GM13976 (cell line): ENCODE measurements at regions not wholly inside any gene's neighbourhood (a gene's known extent, or its start where the extent isn't known, plus 50 kb on each side); places are given as distances from the start of the nearest gene placed in this dataset.

ENCODE experiments used
- DNase-seq: peaks from one replicate; pipeline ENCODE4 v3.0.0; 2012; ENCODE audit warnings: low spot score
- CTCF ChIP-seq: IDR thresholded peaks from 2 replicates; pipeline ENCODE4 v1.5.1; 2012; ENCODE audit warnings: borderline replicate concordance, mild to moderate bottlenecking; ENCODE audit not compliant: insufficient read depth; ENCODE audit errors: extremely low read depth, missing control alignments, control extremely low read depth
- in situ Hi-C: fragments of 300-500 bp; cut with MboI; formaldehyde crosslinking; loops from one replicate; pipeline ENCODE4 v1.12.0; 2022; ENCODE audit warnings: low sequenced_read_pairs, mixed read lengths, inconsistent platforms; ENCODE audit not compliant: unreplicated experiment

- no peak for TF ChIP-seq CTCF
- DNase-seq = no peak
- in situ Hi-C loops = no loop called here
Measured at GRCh38 chr5:164934039-164934438, 1428.6 kb downstream of the MAT2B start.

GRCh38 chr5:164934561-164934960 lies 1429.1 kb downstream of the MAT2B start:
- in situ Hi-C loops = no loop called here

GRCh38 chr5:164941132-164941531 lies 1435.7 kb downstream of the MAT2B start:
- TF ChIP-seq CTCF = no peak
- in situ Hi-C loops = no loop called here
- no peak for DNase-seq

More at GRCh38 chr5:164934561-164934960, 1429.1 kb downstream of the MAT2B start:
- TF ChIP-seq CTCF = no peak
- DNase-seq = no peak

GRCh38 chr5:164950927-164951326 lies 1445.5 kb downstream of the MAT2B start:
- in situ Hi-C loops = no loop called here
- TF ChIP-seq CTCF = no peak
- DNase-seq = no peak

GRCh38 chr5:164951570-164951969 lies 1446.2 kb downstream of the MAT2B start:
- no peak for TF ChIP-seq CTCF
- in situ Hi-C loops = no loop called here
- no peak for DNase-seq

GRCh38 chr5:164958688-164959087 lies 1453.3 kb downstream of the MAT2B start:
- no peak for DNase-seq
- no peak for TF ChIP-seq CTCF
- in situ Hi-C loops = no loop called here

- DNase-seq = no peak
- TF ChIP-seq CTCF = no peak
- in situ Hi-C loops = no loop called here
Measured at GRCh38 chr5:164959761-164960160, 1454.3 kb downstream of the MAT2B start.
